MV-4-11 (cell line): ENCODE measurements at regions not wholly inside any gene's neighbourhood (a gene's known extent, or its start where the extent isn't known, plus 50 kb on each side); places are given as distances from the start of the nearest gene placed in this dataset.

Experiments used
- DNase-seq: peaks from one replicate; lab custom pipeline; 2025; lab: John Stamatoyannopoulos, UW

GRCh38 chr4:176507845-176508533 is 188.2 kb downstream of the SPCS3 start:
- DNase-seq: no peak

- no peak for DNase-seq
Observed at GRCh38 chr4:176508780-176509331, 189.1 kb downstream of the SPCS3 start.

GRCh38 chr4:176525576-176525975 is 205.8 kb downstream of the SPCS3 start:
- DNase-seq: no peak

- no peak for DNase-seq
Observed at GRCh38 chr4:176526704-176527103, 206.9 kb downstream of the SPCS3 start.

- no peak for DNase-seq
Observed at GRCh38 chr4:176529574-176529973, 209.8 kb downstream of the SPCS3 start.

GRCh38 chr4:176533159-176533558 is 213.4 kb downstream of the SPCS3 start:
- no peak for DNase-seq

- DNase-seq: peak; percentile 83
Observed at GRCh38 chr4:176534566-176534965, 214.8 kb downstream of the SPCS3 start.

- no peak for DNase-seq
Observed at GRCh38 chr4:176538217-176538925, 218.6 kb downstream of the SPCS3 start.

- DNase-seq: no peak
Observed at GRCh38 chr4:176539091-176539784, 219.5 kb downstream of the SPCS3 start.

GRCh38 chr4:176539785-176540175 is 220.0 kb downstream of the SPCS3 start:
- DNase-seq: no peak

- DNase-seq: no peak
Observed at GRCh38 chr4:176540814-176541213, 221.0 kb downstream of the SPCS3 start.

GRCh38 chr4:176545872-176546271 is 226.1 kb downstream of the SPCS3 start:
- peak; percentile 50 for DNase-seq

- peak; percentile 80 for DNase-seq
Observed at GRCh38 chr4:176546975-176547374, 227.2 kb downstream of the SPCS3 start.

- no peak for DNase-seq
Observed at GRCh38 chr4:176548571-176548970, 228.8 kb downstream of the SPCS3 start.

GRCh38 chr4:176549161-176549865 is 229.5 kb downstream of the SPCS3 start:
- DNase-seq: no peak

GRCh38 chr4:176558661-176559060 is 234.1 kb downstream of the VEGFC start:
- no peak for DNase-seq

GRCh38 chr4:176561368-176561767 is 231.4 kb downstream of the VEGFC start:
- DNase-seq: no peak

- DNase-seq: no peak
Observed at GRCh38 chr4:176563591-176563990, 229.1 kb downstream of the VEGFC start.

GRCh38 chr4:176565049-176565448 is 227.7 kb downstream of the VEGFC start:
- DNase-seq: no peak

GRCh38 chr4:176566769-176567168 is 226.0 kb downstream of the VEGFC start:
- no peak for DNase-seq

GRCh38 chr4:176568238-176568637 is 224.5 kb downstream of the VEGFC start:
- no peak for DNase-seq

GRCh38 chr4:176569301-176569700 is 223.4 kb downstream of the VEGFC start:
- DNase-seq: no peak
